GM06990 (cell line): ENCODE measurements at regions not wholly inside any gene's neighbourhood (a gene's known extent, or its start where the extent isn't known, plus 50 kb on each side); places are given as distances from the start of the nearest gene placed in this dataset.

Experiments used
- DNase-seq: peaks from one replicate; pipeline ENCODE4 v3.0.0-alpha.2; 2011; ENCODE audit not compliant: insufficient read length; ENCODE audit errors: extremely low read depth
- H3K27me3 ChIP-seq: replicated peaks from 2 replicates; pipeline ENCODE4 v1.6.0; 2011; ENCODE audit warnings: low read length; ENCODE audit not compliant: control insufficient read depth, insufficient read depth
- H3K36me3 ChIP-seq: 2 replicates; pipeline ENCODE4 v1.5.1; 2011; ENCODE audit warnings: low read length; ENCODE audit not compliant: control insufficient read depth, insufficient read depth
- H3K4me3 ChIP-seq: replicated peaks from 2 replicates; pipeline ENCODE4 v1.5.1; 2011; ENCODE audit warnings: low read depth, mild to moderate bottlenecking, control low read depth, low read length
- TF ChIP-seq, protein P1 (sequence below): IDR thresholded peaks from 2 replicates; pipeline ENCODE4 v1.5.1; 2011; ENCODE audit warnings: low read length, control low read depth, mild to moderate bottlenecking, inconsistent platforms; ENCODE audit not compliant: insufficient read depth, poor library complexity, severe bottlenecking

DNA sequence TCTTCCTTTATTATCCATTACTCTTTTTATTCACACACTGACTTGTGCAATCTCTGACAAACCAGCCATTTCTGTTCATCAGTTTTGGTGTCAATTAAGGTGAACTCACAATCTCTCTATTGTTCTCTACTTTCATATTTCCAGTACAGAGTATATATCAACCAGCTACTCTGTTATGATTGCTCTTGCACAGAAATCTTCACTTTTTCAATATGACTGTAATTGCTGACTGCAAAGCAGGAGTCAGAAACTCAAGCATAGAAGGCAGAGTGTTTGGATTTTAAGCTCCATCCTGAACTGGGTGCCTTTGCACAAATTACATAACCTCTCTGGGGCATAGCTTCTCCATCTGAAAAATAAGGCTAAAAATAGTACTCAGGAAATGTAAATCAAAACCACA lies 1042.0 kb downstream of the GRM8 start:
- TF ChIP-seq, protein P1, sequence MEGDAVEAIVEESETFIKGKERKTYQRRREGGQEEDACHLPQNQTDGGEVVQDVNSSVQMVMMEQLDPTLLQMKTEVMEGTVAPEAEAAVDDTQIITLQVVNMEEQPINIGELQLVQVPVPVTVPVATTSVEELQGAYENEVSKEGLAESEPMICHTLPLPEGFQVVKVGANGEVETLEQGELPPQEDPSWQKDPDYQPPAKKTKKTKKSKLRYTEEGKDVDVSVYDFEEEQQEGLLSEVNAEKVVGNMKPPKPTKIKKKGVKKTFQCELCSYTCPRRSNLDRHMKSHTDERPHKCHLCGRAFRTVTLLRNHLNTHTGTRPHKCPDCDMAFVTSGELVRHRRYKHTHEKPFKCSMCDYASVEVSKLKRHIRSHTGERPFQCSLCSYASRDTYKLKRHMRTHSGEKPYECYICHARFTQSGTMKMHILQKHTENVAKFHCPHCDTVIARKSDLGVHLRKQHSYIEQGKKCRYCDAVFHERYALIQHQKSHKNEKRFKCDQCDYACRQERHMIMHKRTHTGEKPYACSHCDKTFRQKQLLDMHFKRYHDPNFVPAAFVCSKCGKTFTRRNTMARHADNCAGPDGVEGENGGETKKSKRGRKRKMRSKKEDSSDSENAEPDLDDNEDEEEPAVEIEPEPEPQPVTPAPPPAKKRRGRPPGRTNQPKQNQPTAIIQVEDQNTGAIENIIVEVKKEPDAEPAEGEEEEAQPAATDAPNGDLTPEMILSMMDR, result no peak
- Histone ChIP-seq H3K27me3 (no peaks in the 10 kb centered on the region), H3K4me3 (no peak overlapping the region), H3K36me3 (no peaks in the 10 kb centered on the region)
- peak; percentile 7 for DNase-seq

DNA sequence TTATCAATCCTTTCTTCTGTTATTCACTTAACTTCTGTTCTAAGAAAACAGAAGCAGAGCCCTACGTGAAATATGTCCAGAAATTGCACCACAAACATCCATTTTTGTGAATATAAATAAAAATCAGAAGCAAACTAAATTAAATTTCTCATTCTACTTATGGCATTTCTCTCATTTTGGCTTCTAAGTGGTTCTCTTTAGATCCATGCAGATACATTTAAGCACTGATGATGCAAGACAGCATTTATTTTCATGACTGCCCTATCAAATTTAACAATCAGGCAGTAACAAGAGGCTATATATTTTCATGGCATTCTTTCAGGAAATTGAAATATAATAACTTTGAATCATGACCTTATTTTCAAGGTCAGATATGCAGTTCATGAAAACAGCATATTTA lies 1049.6 kb downstream of the GRM8 start:
- H3K27me3 ChIP-seq, result no peaks in the 10 kb centered on the region
- TF ChIP-seq, protein P1, result no peak
- DNase-seq, result no peak
- H3K36me3 ChIP-seq, result no peaks in the 10 kb centered on the region
- no peak overlapping the region for H3K4me3 ChIP-seq

DNA sequence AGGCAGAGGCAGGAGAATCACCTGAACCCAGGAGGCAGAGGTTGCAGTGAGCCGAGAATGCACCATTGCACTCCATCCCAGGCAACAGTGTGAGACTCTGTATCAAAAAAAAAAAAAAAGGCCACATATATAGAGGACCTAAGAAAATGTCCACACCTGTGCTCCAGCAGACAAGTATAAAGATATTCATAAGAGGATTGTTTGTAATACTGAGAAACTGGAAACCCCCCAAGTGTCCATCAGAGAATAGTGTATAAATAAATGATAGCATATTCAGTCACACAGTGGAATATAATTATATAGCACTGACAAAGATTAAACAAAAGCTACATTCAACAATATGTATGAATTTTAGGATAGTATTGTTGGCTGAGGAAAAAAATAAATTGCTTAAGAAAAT lies 1050.6 kb downstream of the GRM8 start:
- no peak for DNase-seq
- Histone ChIP-seq H3K4me3 (no peak overlapping the region), H3K36me3 (no peaks in the 10 kb centered on the region), H3K27me3 (no peaks in the 10 kb centered on the region)
- TF ChIP-seq, protein P1, result no peak

DNA sequence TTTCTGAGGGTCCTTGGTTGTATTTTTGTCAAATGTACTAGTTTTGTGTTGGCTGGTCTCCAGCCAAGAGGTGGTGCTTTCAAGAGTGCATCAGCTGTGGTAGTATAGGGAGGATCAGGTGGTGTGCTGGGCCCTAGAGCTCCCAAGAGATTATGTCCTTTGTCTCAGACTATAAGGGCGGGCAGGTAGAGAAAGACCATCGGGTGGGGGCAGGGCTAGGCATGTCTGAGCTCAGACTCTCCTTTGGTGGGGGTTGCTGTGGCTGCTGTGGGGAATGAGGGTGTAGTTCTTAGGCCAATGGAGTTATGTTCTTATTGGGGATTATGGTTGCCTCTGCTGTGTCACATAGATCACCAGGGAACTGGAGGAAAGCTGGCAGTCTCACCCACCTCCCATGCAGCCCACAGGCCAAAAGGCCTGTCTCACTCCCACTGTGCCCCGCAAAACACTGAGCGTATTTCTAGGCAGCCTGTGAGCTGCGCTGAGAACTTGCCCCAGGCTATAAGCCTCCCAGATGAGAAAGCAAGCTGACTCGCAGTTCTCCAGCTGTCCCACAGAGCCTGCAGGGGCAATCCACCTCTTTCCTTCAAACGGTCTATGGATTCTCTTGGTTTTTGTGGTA lies 1066.7 kb downstream of the GRM8 start:
- no peaks in the 10 kb centered on the region for H3K27me3 ChIP-seq
- TF ChIP-seq, protein P1, result no peak
- H3K36me3 ChIP-seq, result no peaks in the 10 kb centered on the region
- no peak overlapping the region for H3K4me3 ChIP-seq
- DNase-seq, result no peak

- Histone ChIP-seq H3K36me3 (no peaks in the 10 kb centered on the region), H3K27me3 (no peaks in the 10 kb centered on the region), H3K4me3 (no peak overlapping the region)
- DNase-seq, result no peak
- TF ChIP-seq, protein P1, result no peak
These were observed 1072.8 kb downstream of the GRM8 start for GRCh38 chr7:126179916-126180315.

- Histone ChIP-seq H3K27me3 (no peaks in the 10 kb centered on the region), H3K4me3 (no peak overlapping the region), H3K36me3 (no peaks in the 10 kb centered on the region)
- DNase-seq, result no peak
- TF ChIP-seq, protein P1, result no peak
These were observed 1073.9 kb downstream of the GRM8 start for GRCh38 chr7:126178865-126179264.
